HepG2 (cell line): ENCODE measurements at regions not wholly inside any gene's neighbourhood (a gene's known extent, or its start where the extent isn't known, plus 50 kb on each side); places are given as distances from the start of the nearest gene placed in this dataset.
"Not testable (repeated sequence)": the region's sequence is repeated elsewhere in the genome, so short reads cannot be mapped to it uniquely, and the experiment has no call there.

ENCODE experiments used
- ATM ChIP-seq: fragments of 450-650 bp; IDR thresholded peaks from 2 replicates; pipeline ENCODE4 v1.7.1; 2017; ENCODE audit warnings: mild to moderate bottlenecking, borderline replicate concordance
- FOXK2 ChIP-seq: fragments of 450-650 bp; IDR thresholded peaks from 2 replicates; pipeline ENCODE4 v1.6.1; 2016
- FOXP1 ChIP-seq, 2 experiments: fragments of 450-650 bp in 1 of 2; IDR thresholded peaks; 2 replicates each; pipeline ENCODE4 v1.6.1; 2017 to 2018; ENCODE audit warnings: antibody characterized with exemption in 1 of 2
- LCORL ChIP-seq, 2 experiments: fragments of 450-650 bp in 1 of 2; sonication (generic) in 1 of 2; formaldehyde crosslinking in 1 of 2; IDR thresholded peaks; 2 replicates each; pipeline versions ENCODE4 v1.5.0 to v1.6.1; 2017 to 2020; ENCODE audit warnings: antibody characterized with exemption in 1 of 2, missing genetic modification reagents in 1 of 2
- MNT ChIP-seq: fragments of 450-650 bp; IDR thresholded peaks from 2 replicates; pipeline ENCODE4 v1.6.1; 2016
- NBN ChIP-seq: fragments of 450-650 bp; conservative IDR thresholded peaks from 2 replicates; pipeline ENCODE4 v1.6.1; 2017
- NONO ChIP-seq, 2 experiments: fragments of 450-650 bp in 1 of 2; sonication (generic) in 1 of 2; formaldehyde crosslinking in 1 of 2; IDR thresholded peaks in 1 of 2; conservative IDR thresholded peaks in 1 of 2; 2 replicates each; pipeline versions ENCODE4 v1.6.1 to v1.8.0; 2017 to 2022; ENCODE audit warnings: mild to moderate bottlenecking in 1 of 2, missing genetic modification reagents in 1 of 2, moderate library complexity in 1 of 2
- PHB2 ChIP-seq: fragments of 450-650 bp; IDR thresholded peaks from 2 replicates; pipeline ENCODE4 v1.6.1; 2018; ENCODE audit not compliant: partially characterized antibody
- PRDM15 ChIP-seq: sonication (generic); formaldehyde crosslinking; IDR thresholded peaks from 2 replicates; pipeline ENCODE4 v1.4.0; 2020; ENCODE audit warnings: missing genetic modification reagents
- RAD51 ChIP-seq: fragments of 450-650 bp; IDR thresholded peaks from 2 replicates; pipeline ENCODE4 v1.6.1; 2016; ENCODE audit warnings: borderline replicate concordance
- SCMH1 ChIP-seq: sonication (generic); formaldehyde crosslinking; IDR thresholded peaks from 2 replicates; pipeline ENCODE4 v1.9.0; 2021; ENCODE audit warnings: missing genetic modification reagents, mild to moderate bottlenecking, borderline replicate concordance
- SP1 ChIP-seq, 2 experiments: fragments of 450-650 bp in 1 of 2; sonication (generic) in 1 of 2; formaldehyde crosslinking in 1 of 2; IDR thresholded peaks; 2 replicates each; pipeline versions ENCODE4 v1.4.0 to v1.6.1; 2016 to 2020; ENCODE audit warnings: missing genetic modification reagents in 1 of 2
- ZBTB40 ChIP-seq, 2 experiments: fragments of 450-650 bp in 1 of 2; sonication (generic) in 1 of 2; formaldehyde crosslinking in 1 of 2; IDR thresholded peaks; 2 replicates each; pipeline versions ENCODE4 v1.6.1 to v1.8.0; 2016 to 2022; ENCODE audit warnings: antibody characterized with exemption in 1 of 2, mild to moderate bottlenecking in 1 of 2, missing genetic modification reagents in 1 of 2

GRCh38 chrY:56685381-56685780 lies 31063.5 kb downstream of the CDY1 start (continued):
- peak; percentile 58 for TF ChIP-seq ZBTB40 (IDR thresholded peaks at IDR 0.05)
- not testable (repeated sequence) for TF ChIP-seq ZBTB40 (CRISPR knock-in tag; IDR thresholded peaks at IDR 0.05); LCORL (CRISPR knock-in tag; IDR thresholded peaks at IDR 0.05); NONO (CRISPR knock-in tag; conservative IDR thresholded peaks at IDR 0.05); SP1 (CRISPR knock-in tag; IDR thresholded peaks at IDR 0.05); FOXP1 (CRISPR knock-in tag; IDR thresholded peaks at IDR 0.05)
- peak; percentile 83 for TF ChIP-seq LCORL (IDR thresholded peaks at IDR 0.05)
- peak; percentile 43 for TF ChIP-seq MNT
- TF ChIP-seq ATM, result peak; percentile 91
- 0 out of 2 replicates have a peak, but pooled peaks have one; percentile 49 for TF ChIP-seq SCMH1 (CRISPR knock-in tag)
- peak; percentile 99; the same call in 1 of the 2 replicates for TF ChIP-seq NONO (IDR thresholded peaks at IDR 0.05)
- TF ChIP-seq NBN, result peak; percentile 98
- 0 out of 2 replicates have a peak, but pooled peaks have one; percentile 46 for TF ChIP-seq SP1 (IDR thresholded peaks at IDR 0.05)
- 0 out of 2 replicates have a peak, but pooled peaks have one; percentile 59 for TF ChIP-seq PRDM15 (CRISPR knock-in tag)
- TF ChIP-seq FOXK2, result peak; percentile 62
- peak; percentile 83 for TF ChIP-seq FOXP1 (IDR thresholded peaks at IDR 0.05)
- peak; percentile 100 for TF ChIP-seq PHB2
- peak; percentile 32; the same call in 1 of the 2 replicates for TF ChIP-seq RAD51
